ENCODE measurements at regions not wholly inside any gene's neighbourhood (a gene's known extent, or its start where the extent isn't known, plus 50 kb on each side); places are given as distances from the start of the nearest gene placed in this dataset.

GRCh38 chr1:239922778-239923522 lies 168.7 kb upstream of the FMN2 start:
- H3K9me3 Mint-ChIP-seq: no peaks in the 10 kb centered on the region
- no peaks in the 10 kb centered on the region for H3K4me1 Mint-ChIP-seq
- no peak for TF ChIP-seq CTCF (IDR thresholded peaks at IDR 0.05; ENCODE audit: unreplicated experiment)
- DNase-seq (ENCODE audit: low spot score in 2 of 2, unreplicated experiment in 2 of 2): no peak
- H3K4me3 Mint-ChIP-seq: no peak overlapping the region
- no peak overlapping the region for H3K27ac Mint-ChIP-seq
- peaks cover 14% of the 10 kb centered on the region for H3K27me3 Mint-ChIP-seq (ENCODE audit: low read depth)
- H3K36me3 Mint-ChIP-seq: no peaks in the 10 kb centered on the region

- Mint-ChIP-seq H3K27me3 (ENCODE audit: low read depth) (peaks cover 13% of the 10 kb centered on the region), H3K9me3 (no peaks in the 10 kb centered on the region), H3K4me1 (no peaks in the 10 kb centered on the region), H3K27ac (no peak overlapping the region), H3K4me3 (no peak overlapping the region), H3K36me3 (no peaks in the 10 kb centered on the region)
- DNase-seq (ENCODE audit: low spot score in 2 of 2, unreplicated experiment in 2 of 2): no peak
- TF ChIP-seq CTCF (IDR thresholded peaks at IDR 0.05; ENCODE audit: unreplicated experiment): no peak
Measured at GRCh38 chr1:239924741-239925350, 166.8 kb upstream of the FMN2 start.

- H3K4me1 Mint-ChIP-seq: no peaks in the 10 kb centered on the region
- TF ChIP-seq CTCF (IDR thresholded peaks at IDR 0.05; ENCODE audit: unreplicated experiment): no peak
- H3K4me3 Mint-ChIP-seq: no peak overlapping the region
- no peaks in the 10 kb centered on the region for H3K9me3 Mint-ChIP-seq
- H3K36me3 Mint-ChIP-seq: no peaks in the 10 kb centered on the region
- no peak overlapping the region for H3K27ac Mint-ChIP-seq
- DNase-seq (ENCODE audit: low spot score in 2 of 2, unreplicated experiment in 2 of 2): no peak
- H3K27me3 Mint-ChIP-seq (ENCODE audit: low read depth): peaks cover 4% of the 10 kb centered on the region
Measured at GRCh38 chr1:239926184-239926583, 165.5 kb upstream of the FMN2 start.

- Mint-ChIP-seq H3K27me3 (ENCODE audit: low read depth) (no peaks in the 10 kb centered on the region), H3K36me3 (no peaks in the 10 kb centered on the region), H3K4me3 (no peak overlapping the region), H3K9me3 (no peaks in the 10 kb centered on the region), H3K27ac (no peak overlapping the region), H3K4me1 (no peaks in the 10 kb centered on the region)
- DNase-seq (ENCODE audit: low spot score in 2 of 2, unreplicated experiment in 2 of 2): no peak
- no peak for TF ChIP-seq CTCF (IDR thresholded peaks at IDR 0.05; ENCODE audit: unreplicated experiment)
Measured at GRCh38 chr1:239929317-239929716, 162.4 kb upstream of the FMN2 start.

- Mint-ChIP-seq H3K27me3 (ENCODE audit: low read depth) (no peaks in the 10 kb centered on the region), H3K9me3 (no peaks in the 10 kb centered on the region), H3K36me3 (no peaks in the 10 kb centered on the region), H3K27ac (no peak overlapping the region), H3K4me1 (no peaks in the 10 kb centered on the region), H3K4me3 (no peak overlapping the region)
- no peak for DNase-seq (ENCODE audit: low spot score in 2 of 2, unreplicated experiment in 2 of 2)
- TF ChIP-seq CTCF (IDR thresholded peaks at IDR 0.05; ENCODE audit: unreplicated experiment): no peak
Measured at GRCh38 chr1:239930686-239931262, 160.9 kb upstream of the FMN2 start.

Measured in mesothelial cell of epicardium (in vitro differentiated cells).